ENCODE measurements at regions not wholly inside any gene's neighbourhood (a gene's known extent, or its start where the extent isn't known, plus 50 kb on each side); places are given as distances from the start of the nearest gene placed in this dataset.

DNA sequence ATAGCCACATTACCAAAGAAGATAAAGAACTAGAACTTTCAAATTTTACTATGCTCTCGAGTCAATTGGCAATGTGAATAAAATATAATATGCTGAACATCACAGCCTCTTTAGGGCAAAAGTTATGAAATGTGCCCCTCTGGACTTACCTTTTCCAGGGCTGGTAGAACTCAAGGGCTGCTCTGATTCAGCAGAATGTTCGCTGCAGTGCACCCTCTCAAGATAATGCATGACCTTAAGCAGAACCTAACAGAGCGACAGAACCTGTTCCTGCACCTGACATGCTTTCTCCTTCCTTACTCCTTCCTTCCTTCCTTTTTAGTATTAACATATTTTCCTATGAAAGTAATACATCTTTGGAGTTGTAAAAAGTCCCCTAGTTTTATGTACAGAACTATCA, 65.4 kb upstream of the STXBP5 start:
- no peak for DNase-seq

DNA sequence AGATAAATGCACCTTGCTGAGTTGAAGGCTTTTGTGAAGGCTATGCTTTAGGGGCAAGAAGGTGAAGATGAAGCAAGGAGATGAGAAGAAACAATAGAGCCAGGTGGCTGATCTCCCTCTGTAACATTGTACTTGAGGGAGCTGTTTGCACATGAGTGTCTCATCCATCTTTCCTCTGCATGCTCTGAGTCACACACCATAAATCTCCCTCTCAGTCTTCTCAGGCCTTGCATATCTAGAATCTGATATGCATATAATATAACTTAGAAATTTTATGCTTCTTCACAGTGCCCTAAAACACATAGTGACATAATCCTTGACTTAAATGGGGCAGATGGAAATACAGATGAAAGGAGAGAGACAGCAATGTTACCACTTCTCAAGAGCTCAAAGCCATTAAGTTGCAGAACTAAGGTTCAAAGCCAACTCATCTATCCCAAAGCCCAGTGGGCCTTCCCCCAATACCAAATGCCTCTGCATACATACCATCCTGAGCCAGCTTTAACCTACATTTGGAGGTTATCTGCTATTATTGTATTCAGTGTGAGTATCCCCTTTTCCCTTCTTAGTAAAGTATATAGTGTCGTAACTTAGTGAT, 62.4 kb upstream of the STXBP5 start:
- no peak for DNase-seq

DNA sequence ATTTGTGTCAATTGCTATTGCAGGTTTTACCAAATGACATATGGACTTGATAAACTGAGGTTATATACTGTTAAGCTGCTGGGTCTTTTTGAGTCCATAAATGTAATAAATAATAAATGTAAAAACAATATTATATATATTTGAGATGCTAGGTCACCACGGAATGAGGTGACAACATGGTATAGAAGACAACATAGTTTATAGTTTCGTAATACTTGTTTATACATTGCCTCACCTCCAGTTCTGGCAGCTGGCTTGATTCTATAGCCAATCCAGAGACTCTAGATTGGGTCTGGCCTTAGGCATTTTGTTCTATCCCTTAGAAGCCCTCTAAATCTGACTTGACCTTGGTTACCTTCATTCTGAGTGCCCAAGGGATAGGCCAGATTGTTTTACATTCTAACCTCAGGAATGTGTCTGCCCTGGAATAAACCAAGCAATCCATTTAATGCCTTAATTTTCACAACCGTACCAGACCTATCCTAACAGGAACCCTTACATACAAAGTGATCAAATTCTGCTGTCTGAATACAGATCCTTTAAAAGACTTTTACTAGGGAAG, 61.5 kb upstream of the STXBP5 start:
- no peak for DNase-seq

DNA sequence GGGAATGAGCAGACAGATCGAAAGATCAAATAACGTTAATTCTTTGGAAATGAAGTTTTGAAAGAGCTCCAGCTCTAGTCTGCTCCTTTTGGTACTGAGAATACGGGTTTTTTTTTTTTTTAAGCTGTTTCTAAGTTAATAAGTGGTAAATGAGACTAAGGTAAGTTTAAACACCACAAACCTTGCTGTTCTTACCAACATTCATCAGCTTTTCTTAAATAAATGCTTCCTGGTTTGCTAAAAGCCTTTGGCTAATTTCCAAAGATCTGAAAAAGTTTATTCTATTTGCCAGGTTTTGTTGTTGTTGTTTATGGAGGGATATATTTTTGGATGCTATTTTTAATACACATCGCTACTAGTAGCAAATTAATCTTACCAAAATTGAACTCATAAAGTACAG, 55.1 kb upstream of the STXBP5 start:
- DNase-seq: no peak

DNA sequence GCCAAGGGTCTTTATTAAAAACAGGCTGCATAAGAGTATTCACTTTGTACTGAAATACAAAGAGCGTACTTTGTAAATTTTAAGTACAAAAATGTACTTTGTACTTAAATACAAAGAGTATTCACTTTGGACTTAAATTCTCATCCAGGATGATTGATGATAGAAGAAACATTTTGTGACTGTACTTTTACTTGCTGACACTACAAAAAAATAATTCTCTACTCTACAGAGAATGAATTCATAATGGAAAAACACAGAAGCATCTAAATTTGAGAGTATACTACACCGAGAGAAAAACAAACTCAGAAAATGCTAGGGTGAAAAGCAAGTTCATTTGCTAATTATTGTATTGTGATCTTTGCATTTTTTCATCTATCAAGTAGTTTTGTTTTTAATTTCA, 54.4 kb upstream of the STXBP5 start:
- DNase-seq: no peak

DNA sequence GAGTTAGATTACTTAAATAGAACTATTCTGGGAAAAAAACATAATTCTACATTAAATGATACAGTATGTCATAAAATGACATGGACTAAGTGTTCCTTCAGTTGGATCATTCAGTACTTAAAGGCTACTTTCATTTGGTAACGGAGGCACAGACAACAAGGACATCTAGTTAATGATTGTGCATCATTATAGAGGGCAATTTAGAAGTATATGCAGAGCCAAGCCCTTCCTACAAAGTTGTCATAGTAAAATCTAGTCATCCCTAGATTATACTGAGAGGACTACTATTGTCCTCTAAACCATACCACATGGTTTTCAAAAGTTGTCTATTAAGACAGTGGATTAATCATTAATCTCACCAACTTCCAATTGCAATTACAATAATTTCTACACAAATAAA, 53.9 kb upstream of the STXBP5 start:
- DNase-seq: no peak

Data from suppressor macrophage treated with lipopolysaccharide for 1 hour (primary cell).